ENCODE measurements at regions not wholly inside any gene's neighbourhood (a gene's known extent, or its start where the extent isn't known, plus 50 kb on each side); places are given as distances from the start of the nearest gene placed in this dataset.

GRCh38 chr5:67506241-67506640 lies 309.6 kb upstream of the CD180 start:
- Mint-ChIP-seq H3K4me1 (no peaks in the 10 kb centered on the region), H3K27me3 (peaks cover 0 to 7% (median 0%) of the 10 kb centered on the region in 3 donors), H3K36me3 (no peaks in the 10 kb centered on the region), H3K9me3 (peaks cover 0 to 3% (median 0%) of the 10 kb centered on the region in 7 donors), H3K4me3 (no peak overlapping the region), H3K27ac (no peak overlapping the region)
- DNase-seq (no peak), ATAC-seq (ENCODE audit: low read depth in 2 of 2) (no peak)

GRCh38 chr5:67502951-67503350 lies 306.4 kb upstream of the CD180 start:
- Mint-ChIP-seq H3K27ac (no peak overlapping the region), H3K27me3 (peaks cover 0 to 7% (median 0%) of the 10 kb centered on the region in 3 donors), H3K36me3 (no peaks in the 10 kb centered on the region), H3K4me1 (no peaks in the 10 kb centered on the region), H3K4me3 (no peak overlapping the region), H3K9me3 (peaks cover 0 to 16% (median 8%) of the 10 kb centered on the region in 7 donors)
- DNase-seq, result no peak
- ATAC-seq (ENCODE audit: low read depth in 2 of 2), result no peak

GRCh38 chr5:67496051-67496450 lies 299.5 kb upstream of the CD180 start:
- H3K27me3 Mint-ChIP-seq, result no peaks in the 10 kb centered on the region
- ATAC-seq (ENCODE audit: low read depth in 2 of 2), result no peak
- H3K4me3 Mint-ChIP-seq, result no peak overlapping the region
- H3K4me1 Mint-ChIP-seq, result no peaks in the 10 kb centered on the region
- DNase-seq, result no peak
- H3K27ac Mint-ChIP-seq, result no peak overlapping the region
- H3K36me3 Mint-ChIP-seq, result no peaks in the 10 kb centered on the region
- peaks cover 0 to 16% (median 8%) of the 10 kb centered on the region in 7 donors for H3K9me3 Mint-ChIP-seq

- Mint-ChIP-seq H3K36me3 (no peaks in the 10 kb centered on the region), H3K4me1 (no peaks in the 10 kb centered on the region), H3K9me3 (peaks cover 2 to 14% (median 6%) of the 10 kb centered on the region in 7 donors), H3K4me3 (no peak overlapping the region), H3K27me3 (no peaks in the 10 kb centered on the region), H3K27ac (no peak overlapping the region)
- DNase-seq, result no peak
- no peak for ATAC-seq (ENCODE audit: low read depth in 2 of 2)
These were observed 298.5 kb upstream of the CD180 start for GRCh38 chr5:67495072-67495471.

- ATAC-seq (ENCODE audit: low read depth in 2 of 2), result no peak
- no peak overlapping the region for H3K4me3 Mint-ChIP-seq
These were observed 297.7 kb upstream of the CD180 start for GRCh38 chr5:67494186-67494855.

GRCh38 chr5:67493676-67494075 lies 297.1 kb upstream of the CD180 start:
- DNase-seq (no peak), ATAC-seq (ENCODE audit: low read depth in 2 of 2) (no peak)
- H3K4me3 Mint-ChIP-seq, result no peak overlapping the region
- no peaks in the 10 kb centered on the region for H3K36me3 Mint-ChIP-seq
- no peaks in the 10 kb centered on the region for H3K4me1 Mint-ChIP-seq
- no peaks in the 10 kb centered on the region for H3K27me3 Mint-ChIP-seq
- H3K27ac Mint-ChIP-seq, result no peak overlapping the region
- H3K9me3 Mint-ChIP-seq, result peaks cover 0 to 8% (median 2%) of the 10 kb centered on the region in 7 donors

More at GRCh38 chr5:67494186-67494855, 297.7 kb upstream of the CD180 start:
- peaks cover 1 to 9% (median 2%) of the 10 kb centered on the region in 7 donors for H3K9me3 Mint-ChIP-seq
- H3K4me1 Mint-ChIP-seq, result no peaks in the 10 kb centered on the region
- DNase-seq, result no peak
- H3K36me3 Mint-ChIP-seq, result no peaks in the 10 kb centered on the region
- H3K27me3 Mint-ChIP-seq, result no peaks in the 10 kb centered on the region
- H3K27ac Mint-ChIP-seq, result no peak overlapping the region

- DNase-seq, result no peak
- Mint-ChIP-seq H3K4me1 (no peaks in the 10 kb centered on the region), H3K9me3 (peaks cover 0 to 8% (median 3%) of the 10 kb centered on the region in 7 donors), H3K27me3 (no peaks in the 10 kb centered on the region), H3K36me3 (no peaks in the 10 kb centered on the region), H3K4me3 (no peak overlapping the region), H3K27ac (no peak overlapping the region)
- ATAC-seq (ENCODE audit: low read depth in 2 of 2), result no peak
These were observed 294.1 kb upstream of the CD180 start for GRCh38 chr5:67490543-67491321.

GRCh38 chr5:67488885-67489284 lies 292.3 kb upstream of the CD180 start:
- H3K36me3 Mint-ChIP-seq, result no peaks in the 10 kb centered on the region

GRCh38 chr5:67487862-67488261 lies 291.3 kb upstream of the CD180 start:
- ATAC-seq (ENCODE audit: low read depth in 2 of 2) (no peak), DNase-seq (no peak)
- H3K9me3 Mint-ChIP-seq, result peaks cover 0 to 17% (median 6%) of the 10 kb centered on the region in 7 donors
- no peaks in the 10 kb centered on the region for H3K27me3 Mint-ChIP-seq
- H3K27ac Mint-ChIP-seq, result no peak overlapping the region
- H3K36me3 Mint-ChIP-seq, result no peaks in the 10 kb centered on the region
- H3K4me1 Mint-ChIP-seq, result no peaks in the 10 kb centered on the region
- no peak overlapping the region for H3K4me3 Mint-ChIP-seq

More at GRCh38 chr5:67488885-67489284, 292.3 kb upstream of the CD180 start:
- no peaks in the 10 kb centered on the region for H3K4me1 Mint-ChIP-seq
- no peak overlapping the region for H3K4me3 Mint-ChIP-seq
- DNase-seq (no peak), ATAC-seq (ENCODE audit: low read depth in 2 of 2) (no peak)
- peaks cover 0 to 17% (median 3%) of the 10 kb centered on the region in 7 donors for H3K9me3 Mint-ChIP-seq
- H3K27me3 Mint-ChIP-seq, result no peaks in the 10 kb centered on the region
- no peak overlapping the region for H3K27ac Mint-ChIP-seq

- Mint-ChIP-seq H3K4me3 (no peak overlapping the region), H3K9me3 (peaks cover 0 to 12% (median 2%) of the 10 kb centered on the region in 7 donors), H3K4me1 (no peaks in the 10 kb centered on the region), H3K27me3 (peaks cover 5 to 6% (median 6%) of the 10 kb centered on the region in 3 donors), H3K27ac (no peak overlapping the region), H3K36me3 (peaks cover 0 to 4% of the 10 kb centered on the region in 2 donors)
- no peak for ATAC-seq (ENCODE audit: low read depth in 2 of 2)
- no peak for DNase-seq
These were observed 286.9 kb upstream of the CD180 start for GRCh38 chr5:67483453-67484030.

- peaks cover 0 to 12% (median 2%) of the 10 kb centered on the region in 7 donors for H3K9me3 Mint-ChIP-seq
- ATAC-seq (ENCODE audit: low read depth in 2 of 2), result no peak
- peaks cover 5 to 9% (median 6%) of the 10 kb centered on the region in 3 donors for H3K27me3 Mint-ChIP-seq
- no peak for DNase-seq
- H3K4me3 Mint-ChIP-seq, result no peak overlapping the region
- no peak overlapping the region for H3K27ac Mint-ChIP-seq
- H3K36me3 Mint-ChIP-seq, result peaks cover 0 to 4% of the 10 kb centered on the region in 2 donors
- no peaks in the 10 kb centered on the region for H3K4me1 Mint-ChIP-seq
These were observed 284.8 kb upstream of the CD180 start for GRCh38 chr5:67481362-67481761.

GRCh38 chr5:67478337-67478736 lies 281.7 kb upstream of the CD180 start:
- Mint-ChIP-seq H3K27ac (no peak overlapping the region), H3K27me3 (peaks cover 5 to 9% (median 6%) of the 10 kb centered on the region in 3 donors), H3K9me3 (peaks cover 0 to 2% (median 0%) of the 10 kb centered on the region in 7 donors), H3K36me3 (peaks cover 0 to 4% of the 10 kb centered on the region in 2 donors), H3K4me1 (no peaks in the 10 kb centered on the region), H3K4me3 (no peak overlapping the region)
- ATAC-seq (ENCODE audit: low read depth in 2 of 2), result no peak
- no peak for DNase-seq

- H3K4me3 Mint-ChIP-seq, result no peak overlapping the region
- peaks cover 0 to 2% (median 0%) of the 10 kb centered on the region in 7 donors for H3K9me3 Mint-ChIP-seq
- H3K4me1 Mint-ChIP-seq, result no peaks in the 10 kb centered on the region
- peaks cover 0 to 4% of the 10 kb centered on the region in 2 donors for H3K36me3 Mint-ChIP-seq
- H3K27me3 Mint-ChIP-seq, result peaks cover under 1 to 9% (median 6%) of the 10 kb centered on the region in 3 donors
- no peak for ATAC-seq (ENCODE audit: low read depth in 2 of 2)
- no peak for DNase-seq
- no peak overlapping the region for H3K27ac Mint-ChIP-seq
These were observed 280.4 kb upstream of the CD180 start for GRCh38 chr5:67476995-67477394.

All from naive B cell (primary cell).